ENCODE measurements at regions not wholly inside any gene's neighbourhood (a gene's known extent, or its start where the extent isn't known, plus 50 kb on each side); places are given as distances from the start of the nearest gene placed in this dataset.

DNA sequence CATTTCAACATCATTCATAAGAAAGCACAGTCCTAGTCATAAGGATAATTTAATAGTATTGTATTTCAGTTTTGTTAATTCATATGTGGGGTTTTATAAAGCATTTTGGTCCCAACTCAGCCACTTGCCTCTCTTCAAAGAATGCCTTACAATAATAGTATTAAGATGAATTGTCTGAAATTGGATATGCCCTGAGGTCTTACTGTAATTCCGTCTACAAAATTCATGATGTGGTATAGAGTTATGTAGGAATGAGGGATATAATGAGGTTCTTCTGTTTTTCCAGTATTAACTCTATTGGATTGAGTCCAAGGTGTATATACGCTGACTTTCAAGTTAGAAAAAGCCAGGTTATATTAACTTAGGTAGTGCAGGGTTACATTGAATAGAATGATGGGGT lies 177.0 kb downstream of the GOLIM4 start:
- no peaks in the 10 kb centered on the region for H3K27me3 ChIP-seq (ENCODE audit: insufficient read depth, low read depth, low read length)
- no peak overlapping the region for H3K4me2 ChIP-seq (ENCODE audit: low read length)
- no peaks in the 10 kb centered on the region for H3K36me3 ChIP-seq (ENCODE audit: insufficient read depth, low read length)
- H3K27ac ChIP-seq (ENCODE audit: low read length), result no peak overlapping the region
- TF ChIP-seq EP300 (conservative IDR thresholded peaks at IDR 0.05; ENCODE audit: poor library complexity, severe bottlenecking) (no peak), EZH2 (IDR thresholded peaks at IDR 0.05; ENCODE audit: borderline replicate concordance, insufficient read depth, low read length, poor library complexity, severe bottlenecking) (no peak), POLR2AphosphoS5 (IDR thresholded peaks at IDR 0.05) (no peak), TAF1 (IDR thresholded peaks at IDR 0.05; ENCODE audit: low read depth) (no peak), MXI1 (conservative IDR thresholded peaks at IDR 0.05; ENCODE audit: poor library complexity, severe bottlenecking) (no peak), RAD21 (conservative IDR thresholded peaks at IDR 0.05) (no peak), SMC3 (conservative IDR thresholded peaks at IDR 0.05; ENCODE audit: poor library complexity) (no peak)
- TF ChIP-seq, protein P1, sequence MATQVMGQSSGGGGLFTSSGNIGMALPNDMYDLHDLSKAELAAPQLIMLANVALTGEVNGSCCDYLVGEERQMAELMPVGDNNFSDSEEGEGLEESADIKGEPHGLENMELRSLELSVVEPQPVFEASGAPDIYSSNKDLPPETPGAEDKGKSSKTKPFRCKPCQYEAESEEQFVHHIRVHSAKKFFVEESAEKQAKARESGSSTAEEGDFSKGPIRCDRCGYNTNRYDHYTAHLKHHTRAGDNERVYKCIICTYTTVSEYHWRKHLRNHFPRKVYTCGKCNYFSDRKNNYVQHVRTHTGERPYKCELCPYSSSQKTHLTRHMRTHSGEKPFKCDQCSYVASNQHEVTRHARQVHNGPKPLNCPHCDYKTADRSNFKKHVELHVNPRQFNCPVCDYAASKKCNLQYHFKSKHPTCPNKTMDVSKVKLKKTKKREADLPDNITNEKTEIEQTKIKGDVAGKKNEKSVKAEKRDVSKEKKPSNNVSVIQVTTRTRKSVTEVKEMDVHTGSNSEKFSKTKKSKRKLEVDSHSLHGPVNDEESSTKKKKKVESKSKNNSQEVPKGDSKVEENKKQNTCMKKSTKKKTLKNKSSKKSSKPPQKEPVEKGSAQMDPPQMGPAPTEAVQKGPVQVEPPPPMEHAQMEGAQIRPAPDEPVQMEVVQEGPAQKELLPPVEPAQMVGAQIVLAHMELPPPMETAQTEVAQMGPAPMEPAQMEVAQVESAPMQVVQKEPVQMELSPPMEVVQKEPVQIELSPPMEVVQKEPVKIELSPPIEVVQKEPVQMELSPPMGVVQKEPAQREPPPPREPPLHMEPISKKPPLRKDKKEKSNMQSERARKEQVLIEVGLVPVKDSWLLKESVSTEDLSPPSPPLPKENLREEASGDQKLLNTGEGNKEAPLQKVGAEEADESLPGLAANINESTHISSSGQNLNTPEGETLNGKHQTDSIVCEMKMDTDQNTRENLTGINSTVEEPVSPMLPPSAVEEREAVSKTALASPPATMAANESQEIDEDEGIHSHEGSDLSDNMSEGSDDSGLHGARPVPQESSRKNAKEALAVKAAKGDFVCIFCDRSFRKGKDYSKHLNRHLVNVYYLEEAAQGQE (IDR thresholded peaks at IDR 0.05; ENCODE audit: borderline replicate concordance), result no peak
- TF ChIP-seq, protein P2, sequence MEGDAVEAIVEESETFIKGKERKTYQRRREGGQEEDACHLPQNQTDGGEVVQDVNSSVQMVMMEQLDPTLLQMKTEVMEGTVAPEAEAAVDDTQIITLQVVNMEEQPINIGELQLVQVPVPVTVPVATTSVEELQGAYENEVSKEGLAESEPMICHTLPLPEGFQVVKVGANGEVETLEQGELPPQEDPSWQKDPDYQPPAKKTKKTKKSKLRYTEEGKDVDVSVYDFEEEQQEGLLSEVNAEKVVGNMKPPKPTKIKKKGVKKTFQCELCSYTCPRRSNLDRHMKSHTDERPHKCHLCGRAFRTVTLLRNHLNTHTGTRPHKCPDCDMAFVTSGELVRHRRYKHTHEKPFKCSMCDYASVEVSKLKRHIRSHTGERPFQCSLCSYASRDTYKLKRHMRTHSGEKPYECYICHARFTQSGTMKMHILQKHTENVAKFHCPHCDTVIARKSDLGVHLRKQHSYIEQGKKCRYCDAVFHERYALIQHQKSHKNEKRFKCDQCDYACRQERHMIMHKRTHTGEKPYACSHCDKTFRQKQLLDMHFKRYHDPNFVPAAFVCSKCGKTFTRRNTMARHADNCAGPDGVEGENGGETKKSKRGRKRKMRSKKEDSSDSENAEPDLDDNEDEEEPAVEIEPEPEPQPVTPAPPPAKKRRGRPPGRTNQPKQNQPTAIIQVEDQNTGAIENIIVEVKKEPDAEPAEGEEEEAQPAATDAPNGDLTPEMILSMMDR (IDR thresholded peaks at IDR 0.05; ENCODE audit: poor library complexity, severe bottlenecking), result no peak
- no peak overlapping the region for H2AFZ ChIP-seq (ENCODE audit: low read depth, low read length)
- no peaks in the 10 kb centered on the region for H3K9me2 ChIP-seq (ENCODE audit: insufficient read depth, low read length)
- no peaks in the 10 kb centered on the region for H3F3A ChIP-seq (ENCODE audit: insufficient read depth, low read length, poor library complexity, severe bottlenecking)
- H4K20me1 ChIP-seq (ENCODE audit: insufficient read depth), result no peaks in the 10 kb centered on the region
- H3K4me3 ChIP-seq (ENCODE audit: low read length), result no peak overlapping the region
- no peaks in the 10 kb centered on the region for H3K79me2 ChIP-seq (replicated peaks; ENCODE audit: insufficient read depth, low read length)
- H3K9me3 ChIP-seq (ENCODE audit: low read length), result no peaks in the 10 kb centered on the region
- H3K9ac ChIP-seq (ENCODE audit: low read length), result no peak overlapping the region

DNA sequence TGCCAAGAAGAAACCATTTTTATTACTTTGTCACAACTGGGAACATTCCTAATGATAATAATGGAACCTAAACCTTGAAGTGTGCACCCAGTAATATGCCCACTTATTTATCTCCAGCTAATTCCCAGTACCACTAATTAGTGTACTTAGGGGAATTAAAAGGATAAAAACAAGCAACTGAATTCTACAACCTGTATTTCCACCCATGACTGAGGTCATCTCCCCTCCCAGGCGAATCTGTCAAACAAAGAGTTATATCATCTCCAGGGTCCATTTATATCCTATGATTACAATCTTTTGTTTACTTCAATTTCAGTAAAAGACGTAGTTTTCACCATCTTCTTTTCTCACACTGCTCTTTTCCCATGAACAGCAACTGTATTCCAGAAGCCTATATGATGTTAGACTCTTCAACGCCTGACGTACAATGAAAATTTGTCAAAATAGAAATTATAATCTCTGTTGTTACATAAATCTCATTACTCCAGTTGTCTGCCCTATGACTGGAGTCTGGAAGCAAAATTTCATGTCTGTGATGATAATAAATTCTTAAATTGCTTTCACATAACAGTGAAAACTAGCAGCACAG lies 177.6 kb downstream of the GOLIM4 start:
- H3K9me3 ChIP-seq (ENCODE audit: low read length), result no peaks in the 10 kb centered on the region
- no peak overlapping the region for H3K9ac ChIP-seq (ENCODE audit: low read length)
- no peak overlapping the region for H2AFZ ChIP-seq (ENCODE audit: low read depth, low read length)
- H3K9me2 ChIP-seq (ENCODE audit: insufficient read depth, low read length), result no peaks in the 10 kb centered on the region
- no peaks in the 10 kb centered on the region for H3F3A ChIP-seq (ENCODE audit: insufficient read depth, low read length, poor library complexity, severe bottlenecking)
- no peak overlapping the region for H3K4me2 ChIP-seq (ENCODE audit: low read length)
- H3K36me3 ChIP-seq (ENCODE audit: insufficient read depth, low read length), result no peaks in the 10 kb centered on the region
- H3K4me3 ChIP-seq (ENCODE audit: low read length), result no peak overlapping the region
- no peaks in the 10 kb centered on the region for H4K20me1 ChIP-seq (ENCODE audit: insufficient read depth)
- H3K27me3 ChIP-seq (ENCODE audit: insufficient read depth, low read depth, low read length), result no peaks in the 10 kb centered on the region
- TF ChIP-seq, protein P2 (IDR thresholded peaks at IDR 0.05; ENCODE audit: poor library complexity, severe bottlenecking), result no peak
- no peak for TF ChIP-seq RAD21 (conservative IDR thresholded peaks at IDR 0.05)
- TF ChIP-seq EZH2 (IDR thresholded peaks at IDR 0.05; ENCODE audit: borderline replicate concordance, insufficient read depth, low read length, poor library complexity, severe bottlenecking), result no peak
- no peak for TF ChIP-seq POLR2AphosphoS5 (IDR thresholded peaks at IDR 0.05)
- TF ChIP-seq TAF1 (IDR thresholded peaks at IDR 0.05; ENCODE audit: low read depth), result no peak
- TF ChIP-seq, protein P1 (IDR thresholded peaks at IDR 0.05; ENCODE audit: borderline replicate concordance), result no peak
- no peak for TF ChIP-seq EP300 (conservative IDR thresholded peaks at IDR 0.05; ENCODE audit: poor library complexity, severe bottlenecking)
- TF ChIP-seq SMC3 (conservative IDR thresholded peaks at IDR 0.05; ENCODE audit: poor library complexity), result no peak
- no peak for TF ChIP-seq MXI1 (conservative IDR thresholded peaks at IDR 0.05; ENCODE audit: poor library complexity, severe bottlenecking)
- H3K79me2 ChIP-seq (replicated peaks; ENCODE audit: insufficient read depth, low read length), result no peaks in the 10 kb centered on the region
- H3K27ac ChIP-seq (ENCODE audit: low read length), result no peak overlapping the region

All from neural cell (in vitro differentiated cells).